Ishikawa (cell line): ENCODE measurements at regions not wholly inside any gene's neighbourhood (a gene's known extent, or its start where the extent isn't known, plus 50 kb on each side); places are given as distances from the start of the nearest gene placed in this dataset.

ENCODE experiments used
- CEBPB ChIP-seq: IDR thresholded peaks from 2 replicates; pipeline ENCODE4 v1.6.1; 2012
- CREB1 ChIP-seq: IDR thresholded peaks from 2 replicates; pipeline ENCODE4 v1.6.1; 2012; ENCODE audit warnings: low read depth
- EGR1 ChIP-seq: IDR thresholded peaks from 2 replicates; pipeline ENCODE4 v1.6.1; 2012
- EP300 ChIP-seq: IDR thresholded peaks from 2 replicates; pipeline ENCODE4 v1.6.1; 2012; ENCODE audit warnings: borderline replicate concordance
- FOXM1 ChIP-seq: IDR thresholded peaks from 2 replicates; pipeline ENCODE4 v1.6.1; 2012; ENCODE audit warnings: low read depth, borderline replicate concordance
- MAX ChIP-seq: IDR thresholded peaks from 2 replicates; pipeline ENCODE4 v1.6.1; 2012
- NFIC ChIP-seq: IDR thresholded peaks from 2 replicates; pipeline ENCODE4 v1.6.1; 2012
- RAD21 ChIP-seq: IDR thresholded peaks from 2 replicates; pipeline ENCODE4 v1.6.1; 2012; ENCODE audit warnings: low read depth
- REST ChIP-seq: IDR thresholded peaks from 2 replicates; pipeline ENCODE4 v1.6.1; 2012; ENCODE audit warnings: low read depth, mild to moderate bottlenecking
- TAF1 ChIP-seq: IDR thresholded peaks from 2 replicates; pipeline ENCODE4 v1.6.1; 2012; ENCODE audit warnings: low read depth, mild to moderate bottlenecking
- TCF12 ChIP-seq: IDR thresholded peaks from 2 replicates; pipeline ENCODE4 v1.6.1; 2012; ENCODE audit warnings: low read depth
- TEAD4 ChIP-seq: IDR thresholded peaks from 2 replicates; pipeline ENCODE4 v1.6.1; 2012
- USF1 ChIP-seq: IDR thresholded peaks from 2 replicates; pipeline ENCODE4 v1.6.1; 2012
- YY1 ChIP-seq: IDR thresholded peaks from 2 replicates; pipeline ENCODE4 v1.6.1; 2012; ENCODE audit warnings: low read depth
- ZBTB7A ChIP-seq: IDR thresholded peaks from 2 replicates; pipeline ENCODE4 v1.6.1; 2012; ENCODE audit warnings: low read depth

GRCh38 chr2:15761056-15761455 lies 169.4 kb downstream of the DDX1 start:
- TF ChIP-seq ZBTB7A (no peak), RAD21 (no peak)

DNA sequence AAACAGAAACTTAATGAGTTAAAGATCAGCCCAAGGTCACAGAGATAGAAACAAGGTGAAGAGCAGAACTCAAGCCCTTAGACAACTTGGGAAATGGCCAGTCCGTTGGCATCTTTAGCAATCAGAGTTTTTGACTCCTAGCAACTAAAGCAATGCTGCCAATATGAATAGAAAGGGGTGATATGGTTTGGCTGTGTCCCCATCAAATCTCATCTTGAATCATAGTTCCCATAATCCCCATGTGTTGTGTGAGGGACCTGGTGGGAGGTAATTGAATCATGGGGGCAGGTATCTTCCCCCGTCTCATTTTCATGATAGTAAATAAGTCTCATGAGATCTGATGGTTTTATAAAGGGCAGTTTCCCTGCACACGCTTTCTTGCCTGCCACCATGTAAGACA lies 170.2 kb downstream of the DDX1 start:
- no peak for TF ChIP-seq CEBPB
- TF ChIP-seq NFIC = no peak
- no peak for TF ChIP-seq TCF12
- TF ChIP-seq MAX = no peak
- no peak for TF ChIP-seq CREB1
- TF ChIP-seq TAF1 = no peak
- TF ChIP-seq RAD21 = no peak
- no peak for TF ChIP-seq ZBTB7A
- no peak for TF ChIP-seq FOXM1
- TF ChIP-seq YY1 = no peak
- TF ChIP-seq TEAD4 = no peak
- no peak for TF ChIP-seq EGR1
- no peak for TF ChIP-seq EP300
- no peak for TF ChIP-seq USF1
- TF ChIP-seq REST = no peak

- TF ChIP-seq RAD21 = no peak
- TF ChIP-seq FOXM1 = no peak
- TF ChIP-seq MAX = no peak
- no peak for TF ChIP-seq REST
- no peak for TF ChIP-seq YY1
- TF ChIP-seq EP300 = no peak
- TF ChIP-seq CEBPB = no peak
- TF ChIP-seq CREB1 = no peak
- no peak for TF ChIP-seq NFIC
Measured at GRCh38 chr2:15762449-15762848, 170.8 kb downstream of the DDX1 start.

DNA sequence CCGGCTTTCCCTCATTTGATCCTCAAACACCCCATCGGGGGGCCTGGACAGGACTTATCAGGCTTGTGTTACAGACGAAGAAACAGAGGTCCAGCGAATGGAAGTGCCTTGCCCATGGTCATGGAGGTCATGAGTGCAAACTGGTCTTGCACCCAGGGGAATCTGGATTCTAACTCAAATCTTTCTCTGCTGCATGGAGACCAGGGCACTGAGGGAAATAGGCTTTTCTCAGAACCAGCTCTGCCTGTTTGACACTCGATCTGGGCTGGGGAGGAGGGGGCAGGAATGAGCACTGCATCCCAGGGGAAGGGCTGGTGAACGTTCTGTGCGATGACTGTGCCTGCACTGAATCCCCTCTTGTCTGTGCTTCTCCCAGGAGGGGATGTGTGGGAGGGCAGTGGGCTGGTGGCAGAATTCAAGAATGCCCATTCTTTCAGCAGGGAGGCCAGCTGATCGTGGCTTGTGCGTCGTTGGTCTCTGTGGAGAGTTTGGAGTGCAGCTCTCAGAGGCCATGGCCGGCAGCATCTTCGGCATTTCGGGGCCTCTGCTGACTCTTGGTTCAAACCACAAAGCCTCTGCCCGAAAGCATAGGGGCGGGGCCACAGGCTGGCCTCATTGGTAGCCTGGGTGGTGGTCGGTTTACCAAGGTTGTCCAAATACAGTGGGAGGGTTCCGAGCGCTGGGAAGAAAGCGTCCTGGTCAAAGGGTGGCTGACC lies 171.6 kb downstream of the DDX1 start:
- TF ChIP-seq ZBTB7A (no peak), TAF1 (no peak), FOXM1 (no peak), REST (no peak), EP300 (no peak), EGR1 (no peak), CREB1 (no peak), NFIC (no peak), RAD21 (no peak), MAX (no peak), TCF12 (no peak), USF1 (no peak), TEAD4 (no peak), CEBPB (no peak), YY1 (no peak)
